Progenitor cell of endocrine pancreas (in vitro differentiated cells): ENCODE measurements at regions not wholly inside any gene's neighbourhood (a gene's known extent, or its start where the extent isn't known, plus 50 kb on each side); places are given as distances from the start of the nearest gene placed in this dataset.
A peak's percentile ranks its signal among the peaks of the same experiment; 100 is the strongest.

Source experiments
- DNase-seq: peaks from one replicate; pipeline ENCODE4 v3.0.0; 2021; ENCODE audit warnings: low spot score; ENCODE audit not compliant: unreplicated experiment
- H3K27ac Mint-ChIP-seq: 2 replicates; pipeline ENCODE4 v1.8.0; 2021; ENCODE audit warnings: mild to moderate bottlenecking, moderate library complexity, mixed read lengths
- H3K27me3 Mint-ChIP-seq: 2 replicates; pipeline ENCODE4 v1.8.0; 2021; ENCODE audit warnings: mixed read lengths
- H3K36me3 Mint-ChIP-seq: 2 replicates; pipeline ENCODE4 v1.8.0; 2022; ENCODE audit warnings: mixed read lengths; ENCODE audit not compliant: insufficient read depth
- H3K4me1 Mint-ChIP-seq: 2 replicates; pipeline ENCODE4 v1.8.0; 2021; ENCODE audit warnings: low read depth, mixed read lengths
- H3K4me3 Mint-ChIP-seq: 2 replicates; pipeline ENCODE4 v1.8.0; 2021; ENCODE audit warnings: low read depth, mild to moderate bottlenecking, moderate library complexity, mixed read lengths
- H3K9me3 Mint-ChIP-seq: 2 replicates; pipeline ENCODE4 v1.8.0; 2021; ENCODE audit warnings: low read depth, mixed read lengths
- TF ChIP-seq, protein P1 (sequence below): fragments of 200-600 bp; sonication (generic); IDR thresholded peaks from one replicate; pipeline ENCODE4 v1.5.0; 2021; ENCODE audit warnings: antibody characterized with exemption, mild to moderate bottlenecking; ENCODE audit not compliant: unreplicated experiment

GRCh38 chr2:6212491-6212890 is 520.3 kb downstream of the SOX11 start:
- Mint-ChIP-seq H3K36me3 (peaks cover 3% of the 10 kb centered on the region), H3K9me3 (peaks cover 11% of the 10 kb centered on the region), H3K4me3 (no peak overlapping the region), H3K4me1 (peaks cover 35% of the 10 kb centered on the region), H3K27ac (no peak overlapping the region), H3K27me3 (no peaks in the 10 kb centered on the region)
- TF ChIP-seq, protein P1, sequence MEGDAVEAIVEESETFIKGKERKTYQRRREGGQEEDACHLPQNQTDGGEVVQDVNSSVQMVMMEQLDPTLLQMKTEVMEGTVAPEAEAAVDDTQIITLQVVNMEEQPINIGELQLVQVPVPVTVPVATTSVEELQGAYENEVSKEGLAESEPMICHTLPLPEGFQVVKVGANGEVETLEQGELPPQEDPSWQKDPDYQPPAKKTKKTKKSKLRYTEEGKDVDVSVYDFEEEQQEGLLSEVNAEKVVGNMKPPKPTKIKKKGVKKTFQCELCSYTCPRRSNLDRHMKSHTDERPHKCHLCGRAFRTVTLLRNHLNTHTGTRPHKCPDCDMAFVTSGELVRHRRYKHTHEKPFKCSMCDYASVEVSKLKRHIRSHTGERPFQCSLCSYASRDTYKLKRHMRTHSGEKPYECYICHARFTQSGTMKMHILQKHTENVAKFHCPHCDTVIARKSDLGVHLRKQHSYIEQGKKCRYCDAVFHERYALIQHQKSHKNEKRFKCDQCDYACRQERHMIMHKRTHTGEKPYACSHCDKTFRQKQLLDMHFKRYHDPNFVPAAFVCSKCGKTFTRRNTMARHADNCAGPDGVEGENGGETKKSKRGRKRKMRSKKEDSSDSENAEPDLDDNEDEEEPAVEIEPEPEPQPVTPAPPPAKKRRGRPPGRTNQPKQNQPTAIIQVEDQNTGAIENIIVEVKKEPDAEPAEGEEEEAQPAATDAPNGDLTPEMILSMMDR, result no peak
- no peak for DNase-seq

- DNase-seq, result no peak
- H3K4me1 Mint-ChIP-seq, result peaks cover 35% of the 10 kb centered on the region
- no peak overlapping the region for H3K4me3 Mint-ChIP-seq
- TF ChIP-seq, protein P1, result no peak
- no peaks in the 10 kb centered on the region for H3K27me3 Mint-ChIP-seq
- H3K36me3 Mint-ChIP-seq, result peaks cover 3% of the 10 kb centered on the region
- H3K27ac Mint-ChIP-seq, result no peak overlapping the region
- H3K9me3 Mint-ChIP-seq, result peaks cover 11% of the 10 kb centered on the region
Observed at GRCh38 chr2:6213056-6213780, 521.0 kb downstream of the SOX11 start.

DNA sequence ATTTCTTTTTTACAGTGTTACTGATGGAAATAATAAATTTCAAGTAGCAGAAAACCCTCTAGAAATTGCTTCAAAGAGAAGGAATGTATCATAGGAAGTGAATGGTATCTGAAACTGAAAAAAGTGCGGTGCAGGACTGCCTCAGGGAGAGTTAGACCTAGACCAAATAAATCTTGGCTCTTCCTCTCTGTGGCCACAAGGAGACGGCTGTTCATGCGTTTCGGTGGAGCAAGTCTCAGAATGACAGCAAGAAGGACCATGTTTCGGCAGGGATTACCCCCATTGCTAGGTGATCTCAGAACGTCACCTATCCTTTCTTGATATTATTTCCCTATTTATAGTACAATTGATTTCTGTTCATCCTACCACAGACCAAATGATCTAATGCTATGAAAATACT is 522.3 kb downstream of the SOX11 start:
- no peak overlapping the region for H3K4me3 Mint-ChIP-seq
- H3K4me1 Mint-ChIP-seq, result peaks cover 29% of the 10 kb centered on the region
- TF ChIP-seq, protein P1, result peak; percentile 33
- no peaks in the 10 kb centered on the region for H3K27me3 Mint-ChIP-seq
- DNase-seq, result no peak
- peak overlapping the region; percentile 62 for H3K27ac Mint-ChIP-seq
- peaks cover 5% of the 10 kb centered on the region for H3K9me3 Mint-ChIP-seq
- peaks cover 1% of the 10 kb centered on the region for H3K36me3 Mint-ChIP-seq

GRCh38 chr2:6215053-6215452 is 522.9 kb downstream of the SOX11 start:
- no peaks in the 10 kb centered on the region for H3K27me3 Mint-ChIP-seq
- H3K4me1 Mint-ChIP-seq, result peaks cover 26% of the 10 kb centered on the region
- no peak overlapping the region for H3K4me3 Mint-ChIP-seq
- H3K27ac Mint-ChIP-seq, result peak overlapping the region; percentile 17
- DNase-seq, result no peak
- H3K9me3 Mint-ChIP-seq, result no peaks in the 10 kb centered on the region
- TF ChIP-seq, protein P1, result no peak
- no peaks in the 10 kb centered on the region for H3K36me3 Mint-ChIP-seq

DNA sequence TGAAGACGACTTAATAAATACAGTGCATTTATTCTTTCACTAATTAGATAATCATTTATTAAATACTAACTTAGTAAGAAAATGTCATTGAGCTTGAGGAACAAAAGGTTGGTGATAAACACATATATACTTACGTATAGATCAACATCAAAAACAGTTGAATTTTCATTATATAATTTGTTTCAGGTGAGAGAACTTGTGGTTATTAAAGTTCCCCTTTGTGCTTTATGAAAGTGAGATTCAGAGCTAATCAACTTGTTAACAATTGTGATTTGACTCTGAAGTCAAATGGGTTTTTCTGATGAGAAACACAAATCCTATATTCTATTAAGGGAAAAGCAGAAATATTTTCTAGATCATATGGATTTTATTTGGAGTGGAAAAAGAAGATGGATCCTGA is 524.0 kb downstream of the SOX11 start:
- Mint-ChIP-seq H3K36me3 (no peaks in the 10 kb centered on the region), H3K4me3 (no peak overlapping the region), H3K9me3 (no peaks in the 10 kb centered on the region), H3K27ac (no peak overlapping the region), H3K4me1 (peaks cover 24% of the 10 kb centered on the region), H3K27me3 (no peaks in the 10 kb centered on the region)
- no peak for DNase-seq
- TF ChIP-seq, protein P1, result no peak
